ENCODE measurements at regions not wholly inside any gene's neighbourhood (a gene's known extent, or its start where the extent isn't known, plus 50 kb on each side); places are given as distances from the start of the nearest gene placed in this dataset.
"Not testable (repeated sequence)": the region's sequence is repeated elsewhere in the genome, so short reads cannot be mapped to it uniquely, and the experiment has no call there.

DNA sequence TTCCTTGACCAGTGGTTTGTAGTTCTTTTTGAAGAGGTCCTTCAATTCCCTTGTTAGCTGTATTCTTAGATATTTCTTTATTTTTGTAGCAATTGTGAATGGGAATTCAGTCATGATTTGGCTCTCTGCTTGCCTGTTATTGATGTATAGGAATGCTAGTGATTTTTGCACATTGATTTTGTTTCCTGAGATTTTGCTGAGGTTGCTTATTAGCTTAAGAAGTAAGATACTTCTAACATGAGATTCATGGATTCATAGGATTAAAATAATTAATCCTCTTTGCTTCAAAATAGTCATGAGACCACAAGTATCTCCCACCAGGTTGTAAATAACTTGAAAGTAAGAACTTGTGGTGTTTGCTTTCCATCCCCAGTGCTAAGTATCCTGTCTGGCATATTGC, 308.9 kb downstream of the DTHD1 start:
- no peak overlapping the region for H3K27ac ChIP-seq
- intact Hi-C loops (cut with DNase I) = no loop called here
- no peaks in the 10 kb centered on the region for H3K4me1 ChIP-seq (ENCODE audit: insufficient read depth)
- no peak for DNase-seq
- H3K27me3 ChIP-seq = no peaks in the 10 kb centered on the region
- no peak overlapping the region for H3K4me3 ChIP-seq
- H3K36me3 ChIP-seq = no peaks in the 10 kb centered on the region
- no peaks in the 10 kb centered on the region for H3K9me3 ChIP-seq
- TF ChIP-seq POLR2A (IDR thresholded peaks at IDR 0.05) = no peak
- TF ChIP-seq, protein P1, sequence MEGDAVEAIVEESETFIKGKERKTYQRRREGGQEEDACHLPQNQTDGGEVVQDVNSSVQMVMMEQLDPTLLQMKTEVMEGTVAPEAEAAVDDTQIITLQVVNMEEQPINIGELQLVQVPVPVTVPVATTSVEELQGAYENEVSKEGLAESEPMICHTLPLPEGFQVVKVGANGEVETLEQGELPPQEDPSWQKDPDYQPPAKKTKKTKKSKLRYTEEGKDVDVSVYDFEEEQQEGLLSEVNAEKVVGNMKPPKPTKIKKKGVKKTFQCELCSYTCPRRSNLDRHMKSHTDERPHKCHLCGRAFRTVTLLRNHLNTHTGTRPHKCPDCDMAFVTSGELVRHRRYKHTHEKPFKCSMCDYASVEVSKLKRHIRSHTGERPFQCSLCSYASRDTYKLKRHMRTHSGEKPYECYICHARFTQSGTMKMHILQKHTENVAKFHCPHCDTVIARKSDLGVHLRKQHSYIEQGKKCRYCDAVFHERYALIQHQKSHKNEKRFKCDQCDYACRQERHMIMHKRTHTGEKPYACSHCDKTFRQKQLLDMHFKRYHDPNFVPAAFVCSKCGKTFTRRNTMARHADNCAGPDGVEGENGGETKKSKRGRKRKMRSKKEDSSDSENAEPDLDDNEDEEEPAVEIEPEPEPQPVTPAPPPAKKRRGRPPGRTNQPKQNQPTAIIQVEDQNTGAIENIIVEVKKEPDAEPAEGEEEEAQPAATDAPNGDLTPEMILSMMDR (IDR thresholded peaks at IDR 0.05) = no peak
- no peak for TF ChIP-seq EP300 (IDR thresholded peaks at IDR 0.05)

DNA sequence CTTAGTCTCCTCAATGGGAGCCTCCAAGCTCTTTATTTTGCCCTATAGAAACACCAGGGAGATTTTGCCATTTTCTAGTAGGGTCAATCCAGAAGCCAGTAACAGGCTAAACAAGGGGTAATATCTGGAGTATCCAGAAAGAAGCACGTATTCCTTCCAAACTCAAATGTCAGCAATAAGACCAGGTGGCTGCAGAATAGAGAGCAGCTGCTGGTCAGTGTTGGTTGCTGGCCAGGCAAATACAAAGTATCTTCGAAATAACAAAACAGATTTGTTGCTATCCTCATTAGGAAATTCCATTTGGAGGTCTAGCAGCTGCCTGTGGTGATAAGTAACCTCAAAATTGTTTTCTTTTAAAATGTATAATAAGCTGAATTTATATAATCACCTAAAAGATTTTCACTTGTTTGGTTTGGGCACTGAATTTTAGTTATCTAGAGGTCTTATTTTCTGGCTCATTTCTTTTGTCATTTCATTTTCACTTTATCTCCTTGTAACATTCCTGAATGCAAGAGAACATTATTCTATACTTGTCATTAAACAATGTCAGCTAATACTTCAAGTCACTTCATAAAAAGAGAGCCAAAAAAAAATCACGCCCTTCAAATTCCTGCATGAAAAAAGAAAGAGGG, 320.6 kb downstream of the DTHD1 start:
- Histone ChIP-seq H3K4me3 (no peak overlapping the region), H3K27me3 (no peaks in the 10 kb centered on the region), H3K27ac (no peak overlapping the region), H3K36me3 (no peaks in the 10 kb centered on the region), H3K4me1 (ENCODE audit: insufficient read depth) (no peaks in the 10 kb centered on the region), H3K9me3 (no peaks in the 10 kb centered on the region)
- DNase-seq = no peak
- 5 to 43% (median 9%) methylated on average over 3 of the region's 3 CpGs for WGBS, 3 donors
- TF ChIP-seq, protein P1 (IDR thresholded peaks at IDR 0.05) = no peak
- TF ChIP-seq EP300 (IDR thresholded peaks at IDR 0.05) (no peak), POLR2A (IDR thresholded peaks at IDR 0.05) (no peak)
- intact Hi-C loops (cut with DNase I) = no loop called here

DNA sequence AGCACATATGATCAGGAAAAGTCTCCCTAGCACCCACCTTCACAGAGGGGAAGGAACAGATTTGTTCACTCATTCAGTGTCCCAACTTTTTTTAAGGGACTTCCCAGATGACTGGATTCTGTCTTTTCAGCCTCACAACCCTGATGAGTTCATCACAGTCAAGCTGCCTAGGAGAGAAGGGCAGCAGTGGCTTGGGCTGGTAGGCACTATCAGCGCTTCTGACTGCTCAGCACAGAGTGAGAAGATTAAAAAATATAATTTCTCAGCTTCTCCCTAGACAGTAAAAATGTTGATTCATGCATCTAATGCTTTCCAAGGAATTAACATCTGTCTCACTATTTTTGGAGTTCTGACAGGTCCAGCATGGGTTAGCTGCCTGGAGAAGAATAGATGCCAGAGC, 328.2 kb downstream of the DTHD1 start:
- Histone ChIP-seq H3K27me3 (no peaks in the 10 kb centered on the region), H3K4me1 (ENCODE audit: insufficient read depth) (no peaks in the 10 kb centered on the region), H3K36me3 (no peaks in the 10 kb centered on the region), H3K9me3 (no peaks in the 10 kb centered on the region), H3K27ac (no peak overlapping the region), H3K4me3 (no peak overlapping the region)
- TF ChIP-seq EP300 (IDR thresholded peaks at IDR 0.05) (no peak), POLR2A (IDR thresholded peaks at IDR 0.05) (no peak)
- TF ChIP-seq, protein P1 (IDR thresholded peaks at IDR 0.05) = no peak
- no peak for DNase-seq
- 31 to 77% (median 70%) methylated on average over 1 of the region's 1 CpG for WGBS, 3 donors
- intact Hi-C loops (cut with DNase I) = no loop called here

DNA sequence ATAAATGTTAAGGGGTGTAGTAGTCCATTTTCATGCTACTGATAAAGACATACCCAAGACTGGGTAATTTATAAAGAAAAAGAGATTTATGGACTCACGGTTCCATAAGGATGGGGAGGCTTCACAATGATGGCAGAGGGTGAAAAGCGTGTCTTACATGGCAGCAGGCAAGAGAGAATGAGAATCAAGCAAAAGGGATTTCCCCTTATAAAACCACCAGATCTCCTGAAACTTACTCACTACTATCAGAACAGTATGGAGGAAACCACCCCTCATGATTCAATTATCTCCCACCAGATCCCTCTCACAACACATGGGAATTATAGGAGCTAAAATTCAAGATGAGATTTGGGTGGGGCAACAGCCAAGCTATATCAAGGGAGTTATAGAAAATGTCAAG, 329.2 kb downstream of the DTHD1 start:
- TF ChIP-seq POLR2A (IDR thresholded peaks at IDR 0.05) = no peak
- TF ChIP-seq EP300 (IDR thresholded peaks at IDR 0.05) = no peak
- TF ChIP-seq, protein P1 (IDR thresholded peaks at IDR 0.05) = no peak
- no peak overlapping the region for H3K4me3 ChIP-seq
- H3K36me3 ChIP-seq = no peaks in the 10 kb centered on the region
- WGBS, 3 donors = 78 to 83% (median 82%) methylated on average over 2 of the region's 2 CpGs
- intact Hi-C loops (cut with DNase I) = no loop called here
- H3K27ac ChIP-seq = no peak overlapping the region
- no peaks in the 10 kb centered on the region for H3K4me1 ChIP-seq (ENCODE audit: insufficient read depth)
- H3K27me3 ChIP-seq = no peaks in the 10 kb centered on the region
- H3K9me3 ChIP-seq = no peaks in the 10 kb centered on the region
- no peak for DNase-seq

DNA sequence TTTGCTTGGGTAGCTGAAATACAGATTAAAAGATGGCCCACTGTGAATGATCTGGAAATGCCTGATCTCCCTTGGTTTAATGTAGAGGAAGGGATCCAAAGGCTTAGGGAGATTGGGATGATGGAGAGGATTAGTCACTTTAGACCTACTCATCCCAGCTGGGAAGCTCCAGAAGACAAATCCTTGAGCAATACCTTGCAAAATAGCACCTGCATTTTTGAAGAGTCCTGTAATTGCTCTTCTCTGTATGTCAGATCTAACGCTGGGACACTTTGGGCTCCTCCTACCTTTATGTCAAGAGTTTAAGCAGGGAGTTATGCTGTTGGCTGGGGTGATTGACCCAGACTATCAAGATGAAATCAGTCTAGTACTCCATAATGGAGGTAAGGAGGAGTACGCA, 331.7 kb downstream of the DTHD1 start:
- 69 to 73% (median 70%) methylated on average over 2 of the region's 2 CpGs for WGBS, 3 donors

More for the DNA sequence above, 331.7 kb downstream of the DTHD1 start:
- H3K4me3 ChIP-seq; H3K36me3 ChIP-seq; H3K27me3 ChIP-seq; DNase-seq; intact Hi-C loops (cut with DNase I); H3K9me3 ChIP-seq; H3K27ac ChIP-seq; H3K4me1 ChIP-seq (ENCODE audit: insufficient read depth): not testable (repeated sequence)

Data from ovary (tissue), 7 donors.